CD4-positive, alpha-beta T cell (primary cell): ENCODE measurements at regions not wholly inside any gene's neighbourhood (a gene's known extent, or its start where the extent isn't known, plus 50 kb on each side); places are given as distances from the start of the nearest gene placed in this dataset.

Experiments
- ATAC-seq: fragments of 200-7000 bp; cut with Tn5 transposase; one replicate; pipeline ENCODE4 v1.10.0; 2022; ENCODE audit warnings: mild to moderate bottlenecking; ENCODE audit not compliant: poor library complexity
- CTCF ChIA-PET: fragments of 350-600 bp; sonication (Branson Sonifier 250); formaldehyde crosslinking; loops from one replicate; lab custom pipeline; 2021; ENCODE audit warnings: antibody characterized with exemption, inconsistent platforms; lab: Charles Lee
- POLR2A ChIA-PET: fragments of 350-600 bp; sonication (Branson Sonifier 250); formaldehyde crosslinking; loops from one replicate; lab custom pipeline; 2021; ENCODE audit warnings: antibody characterized with exemption, inconsistent platforms; lab: Charles Lee
- DNase-seq, 14 experiments: peaks; one replicate each; pipeline ENCODE4 v3.0.0-alpha.2; 2013 to 2020; ENCODE audit warnings: mixed read lengths in 2 of 14
- H3K27ac ChIP-seq, 2 donors: one replicate each; pipeline versions ENCODE4 v1.5.1 to v1.7.0; 2013; ENCODE audit warnings: low read length in 2 of 2, low read depth in 1 of 2, mild to moderate bottlenecking in 1 of 2
- H3K27me3 ChIP-seq, 2 experiments: 1 replicate in 1 of 2; 2 replicates in 1 of 2; pipeline versions ENCODE4 v1.6.1 to v1.7.0; 2013; ENCODE audit warnings: low read length in 2 of 2, control low read depth in 1 of 2, mild to moderate bottlenecking in 1 of 2, moderate library complexity in 1 of 2; ENCODE audit not compliant: insufficient read depth in 2 of 2, control insufficient read depth in 1 of 2
- H3K36me3 ChIP-seq: one replicate; pipeline ENCODE4 v1.6.1; 2013; ENCODE audit warnings: low read length, control low read depth; ENCODE audit not compliant: insufficient read depth
- H3K4me1 ChIP-seq: one replicate; pipeline ENCODE4 v1.6.1; 2013; ENCODE audit warnings: low read length, control low read depth; ENCODE audit not compliant: insufficient read depth
- H3K4me3 ChIP-seq: one replicate; pipeline ENCODE4 v1.5.1; 2013; ENCODE audit warnings: mild to moderate bottlenecking, low read length, moderate library complexity
- H3K9me3 ChIP-seq, 2 experiments: 1 replicate in 1 of 2; 2 replicates in 1 of 2; pipeline versions ENCODE4 v1.6.1 to v1.7.0; 2013; ENCODE audit warnings: low read length in 2 of 2, mild to moderate bottlenecking in 2 of 2, control low read depth in 1 of 2, moderate library complexity in 1 of 2; ENCODE audit not compliant: control insufficient read depth in 1 of 2, insufficient read depth in 1 of 2
- H3K27ac Mint-ChIP-seq: one replicate; pipeline ENCODE4 v1.8.0; 2020; ENCODE audit warnings: mixed read lengths
- H3K27me3 Mint-ChIP-seq: one replicate; pipeline ENCODE4 v1.8.0; 2021; ENCODE audit warnings: mixed read lengths
- H3K36me3 Mint-ChIP-seq: one replicate; pipeline ENCODE4 v1.8.0; 2021; ENCODE audit warnings: low read depth, mixed read lengths
- H3K4me1 Mint-ChIP-seq: one replicate; pipeline ENCODE4 v1.8.0; 2021; ENCODE audit warnings: low read depth, mixed read lengths
- H3K4me3 Mint-ChIP-seq: one replicate; pipeline ENCODE4 v1.8.0; 2020; ENCODE audit warnings: mild to moderate bottlenecking, mixed read lengths
- H3K9me3 Mint-ChIP-seq: one replicate; pipeline ENCODE4 v1.8.0; 2020; ENCODE audit warnings: mixed read lengths
- intact Hi-C, 2 experiments: fragments of 100-400 bp; cut with DNase I in 1 of 2; cut with micrococcal nuclease in 1 of 2; formaldehyde crosslinking; loops; one replicate each; pipeline versions ENCODE4 v1.15.1 to v1.9.0; 2023 to 2025; cut with DNase I, micrococcal nuclease
- TF ChIP-seq, protein P1 (sequence below): fragments of 200-600 bp; IDR thresholded peaks from one replicate; pipeline ENCODE4 v1.8.0; 2022; ENCODE audit warnings: antibody characterized with exemption, mild to moderate bottlenecking

DNA sequence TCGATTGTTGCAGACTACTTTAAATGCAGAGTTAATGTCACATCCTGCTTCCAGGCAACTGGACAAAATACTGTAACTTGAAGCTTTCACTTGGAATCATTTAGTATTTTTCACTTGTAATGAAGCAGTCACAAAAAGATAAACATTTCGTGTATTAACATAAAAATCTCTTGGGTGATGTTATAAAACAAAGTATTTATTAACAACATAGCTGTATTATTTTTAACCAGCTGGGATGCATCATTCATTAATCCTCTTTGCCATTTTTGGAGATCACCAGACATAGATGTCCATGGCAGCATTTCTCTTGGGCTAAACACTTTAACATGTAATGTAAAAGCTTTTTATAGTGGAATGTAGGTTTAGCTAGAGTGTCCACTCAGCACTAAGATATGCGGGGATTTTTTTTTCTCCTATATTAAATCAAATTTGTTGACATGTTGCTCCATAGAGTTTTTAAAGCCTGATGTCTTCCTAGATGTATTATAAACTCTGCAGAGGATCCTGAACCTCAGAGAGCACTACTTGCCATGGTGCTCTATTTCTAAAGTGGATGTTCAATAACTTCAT, 193.7 kb upstream of the SPANXN4 start:
- ATAC-seq (no peak), DNase-seq (no peak)
- Mint-ChIP-seq H3K27me3 (no peaks in the 10 kb centered on the region), H3K9me3 (peaks cover 5% of the 10 kb centered on the region), H3K4me3 (no peak overlapping the region), H3K27ac (no peak overlapping the region), H3K4me1 (no peaks in the 10 kb centered on the region), H3K36me3 (no peaks in the 10 kb centered on the region)
- Histone ChIP-seq H3K9me3 (no peaks in the 10 kb centered on the region), H3K27ac (no peak overlapping the region), H3K4me1 (no peaks in the 10 kb centered on the region), H3K36me3 (no peaks in the 10 kb centered on the region), H3K27me3 (no peaks in the 10 kb centered on the region), H3K4me3 (no peak overlapping the region)
- ChIA-PET POLR2A (no interaction called here), CTCF (interaction anchor here (1.4 kb wide), 1 partner anchor 9 kb away, joined by 3 read pairs; no protein-coding TSS in a partner anchor)
- TF ChIP-seq, protein P1, sequence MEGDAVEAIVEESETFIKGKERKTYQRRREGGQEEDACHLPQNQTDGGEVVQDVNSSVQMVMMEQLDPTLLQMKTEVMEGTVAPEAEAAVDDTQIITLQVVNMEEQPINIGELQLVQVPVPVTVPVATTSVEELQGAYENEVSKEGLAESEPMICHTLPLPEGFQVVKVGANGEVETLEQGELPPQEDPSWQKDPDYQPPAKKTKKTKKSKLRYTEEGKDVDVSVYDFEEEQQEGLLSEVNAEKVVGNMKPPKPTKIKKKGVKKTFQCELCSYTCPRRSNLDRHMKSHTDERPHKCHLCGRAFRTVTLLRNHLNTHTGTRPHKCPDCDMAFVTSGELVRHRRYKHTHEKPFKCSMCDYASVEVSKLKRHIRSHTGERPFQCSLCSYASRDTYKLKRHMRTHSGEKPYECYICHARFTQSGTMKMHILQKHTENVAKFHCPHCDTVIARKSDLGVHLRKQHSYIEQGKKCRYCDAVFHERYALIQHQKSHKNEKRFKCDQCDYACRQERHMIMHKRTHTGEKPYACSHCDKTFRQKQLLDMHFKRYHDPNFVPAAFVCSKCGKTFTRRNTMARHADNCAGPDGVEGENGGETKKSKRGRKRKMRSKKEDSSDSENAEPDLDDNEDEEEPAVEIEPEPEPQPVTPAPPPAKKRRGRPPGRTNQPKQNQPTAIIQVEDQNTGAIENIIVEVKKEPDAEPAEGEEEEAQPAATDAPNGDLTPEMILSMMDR, result no peak
- intact Hi-C loops, result no loop called here

DNA sequence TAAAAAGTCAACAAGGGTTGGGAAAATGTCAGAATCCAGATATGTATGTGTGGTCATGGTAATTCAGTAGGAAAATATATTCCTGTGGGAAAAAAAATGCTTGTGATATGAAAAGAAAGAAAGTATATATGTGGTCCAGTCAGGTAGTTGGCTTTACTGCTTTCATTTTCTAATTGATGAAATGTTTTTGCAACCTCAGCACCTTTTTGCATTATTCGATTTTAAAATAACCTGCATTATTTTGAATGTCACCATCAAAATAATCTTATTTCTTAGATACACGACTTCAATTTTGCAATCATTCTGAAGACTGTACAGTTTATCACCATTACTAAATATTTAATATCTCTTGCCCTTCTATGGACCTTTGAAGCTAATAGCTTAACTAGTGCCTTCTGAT, 170.8 kb upstream of the SPANXN4 start:
- ChIA-PET POLR2A (no interaction called here), CTCF (no interaction called here)
- H3K4me3 Mint-ChIP-seq, result no peak overlapping the region
- Histone ChIP-seq H3K4me1 (no peaks in the 10 kb centered on the region), H3K27ac (no peak overlapping the region), H3K9me3 (peaks cover 0 to 3% of the 10 kb centered on the region in 2 experiments), H3K36me3 (no peaks in the 10 kb centered on the region), H3K27me3 (no peaks in the 10 kb centered on the region), H3K4me3 (no peak overlapping the region)
- TF ChIP-seq, protein P1, result no peak
- no peaks in the 10 kb centered on the region for H3K27me3 Mint-ChIP-seq
- no peak overlapping the region for H3K27ac Mint-ChIP-seq
- no peak for DNase-seq
- intact Hi-C loops, result no loop called here
- no peak for ATAC-seq
- no peaks in the 10 kb centered on the region for H3K4me1 Mint-ChIP-seq
- H3K36me3 Mint-ChIP-seq, result no peaks in the 10 kb centered on the region
- no peaks in the 10 kb centered on the region for H3K9me3 Mint-ChIP-seq

DNA sequence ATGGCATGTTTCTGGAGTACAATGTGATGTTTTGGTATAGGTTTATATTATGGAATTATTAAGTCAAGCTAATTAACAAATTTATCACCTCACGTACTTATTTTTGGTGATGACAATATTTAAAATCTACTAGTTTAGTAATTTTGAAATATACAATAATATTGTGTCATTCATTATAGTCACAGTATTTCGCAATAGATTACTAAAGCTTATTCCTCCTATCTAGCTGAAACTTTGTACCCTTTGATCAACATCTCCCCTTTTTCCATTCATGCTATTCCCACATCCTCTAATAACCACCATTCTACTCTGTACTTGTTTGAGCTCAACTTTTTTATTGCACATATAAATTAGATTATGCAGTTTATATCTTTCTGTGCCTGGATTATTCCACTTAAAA, 164.8 kb upstream of the SPANXN4 start:
- H3K27ac ChIP-seq, result no peak overlapping the region
- no peak overlapping the region for H3K4me3 ChIP-seq
- Mint-ChIP-seq H3K27me3 (no peaks in the 10 kb centered on the region), H3K4me1 (no peaks in the 10 kb centered on the region), H3K9me3 (no peaks in the 10 kb centered on the region), H3K36me3 (no peaks in the 10 kb centered on the region), H3K27ac (no peak overlapping the region), H3K4me3 (no peak overlapping the region)
- H3K4me1 ChIP-seq, result no peaks in the 10 kb centered on the region
- H3K27me3 ChIP-seq, result no peaks in the 10 kb centered on the region
- TF ChIP-seq, protein P1, result no peak
- POLR2A ChIA-PET, result no interaction called here
- CTCF ChIA-PET, result no interaction called here
- DNase-seq, result no peak
- intact Hi-C loops, result no loop called here
- H3K9me3 ChIP-seq, result no peaks in the 10 kb centered on the region
- ATAC-seq, result no peak
- no peaks in the 10 kb centered on the region for H3K36me3 ChIP-seq
